ENCODE measurements at regions not wholly inside any gene's neighbourhood (a gene's known extent, or its start where the extent isn't known, plus 50 kb on each side); places are given as distances from the start of the nearest gene placed in this dataset.
"Not testable (repeated sequence)": the region's sequence is repeated elsewhere in the genome, so short reads cannot be mapped to it uniquely, and the experiment has no call there.

- Histone ChIP-seq H3K36me3 (ENCODE audit: insufficient read depth, low read length) (peaks cover 3% of the 10 kb centered on the region; the same call in 1 of the 2 replicates), H3K4me1 (ENCODE audit: control insufficient read depth, insufficient read depth, low read length, unreplicated experiment) (no peaks in the 10 kb centered on the region), H2AFZ (ENCODE audit: low read length, unreplicated experiment) (no peak overlapping the region), H3K79me2 (ENCODE audit: control insufficient read depth, insufficient read depth, low read length, unreplicated experiment) (peaks cover 26% of the 10 kb centered on the region), H3K27me3 (ENCODE audit: insufficient read depth, low read length) (no peaks in the 10 kb centered on the region), H3K4me3 (ENCODE audit: low read depth, low read length) (no peak overlapping the region), H3K27ac (ENCODE audit: low read depth, low read length) (no peak overlapping the region)
Observed at GRCh38 chr5:94102849-94103248, 361.4 kb upstream of the POU5F2 start.

- not testable (repeated sequence) for H3K4me1 ChIP-seq (ENCODE audit: control insufficient read depth, insufficient read depth, low read length, unreplicated experiment); H2AFZ ChIP-seq (ENCODE audit: low read length, unreplicated experiment); H3K4me3 ChIP-seq (ENCODE audit: low read depth, low read length); H3K27ac ChIP-seq (ENCODE audit: low read depth, low read length); H3K27me3 ChIP-seq (ENCODE audit: insufficient read depth, low read length); H3K36me3 ChIP-seq (ENCODE audit: insufficient read depth, low read length)
- H3K79me2 ChIP-seq (ENCODE audit: control insufficient read depth, insufficient read depth, low read length, unreplicated experiment): peaks cover 20% of the 10 kb centered on the region
Observed at GRCh38 chr5:94097384-94097783, 356.0 kb upstream of the POU5F2 start.

- Histone ChIP-seq H3K27ac (ENCODE audit: low read depth, low read length) (no peak overlapping the region), H3K4me3 (ENCODE audit: low read depth, low read length) (no peak overlapping the region), H3K4me1 (ENCODE audit: control insufficient read depth, insufficient read depth, low read length, unreplicated experiment) (peaks cover 2% of the 10 kb centered on the region), H3K36me3 (ENCODE audit: insufficient read depth, low read length) (no peaks in the 10 kb centered on the region), H3K27me3 (ENCODE audit: insufficient read depth, low read length) (no peaks in the 10 kb centered on the region), H3K79me2 (ENCODE audit: control insufficient read depth, insufficient read depth, low read length, unreplicated experiment) (peaks cover 15% of the 10 kb centered on the region), H2AFZ (ENCODE audit: low read length, unreplicated experiment) (no peak overlapping the region)
Observed at GRCh38 chr5:94094793-94095441, 353.5 kb upstream of the POU5F2 start.

- Histone ChIP-seq H3K79me2 (ENCODE audit: control insufficient read depth, insufficient read depth, low read length, unreplicated experiment) (peaks cover 12% of the 10 kb centered on the region), H2AFZ (ENCODE audit: low read length, unreplicated experiment) (no peak overlapping the region), H3K4me1 (ENCODE audit: control insufficient read depth, insufficient read depth, low read length, unreplicated experiment) (peaks cover 2% of the 10 kb centered on the region), H3K4me3 (ENCODE audit: low read depth, low read length) (no peak overlapping the region), H3K27ac (ENCODE audit: low read depth, low read length) (no peak overlapping the region), H3K36me3 (ENCODE audit: insufficient read depth, low read length) (no peaks in the 10 kb centered on the region), H3K27me3 (ENCODE audit: insufficient read depth, low read length) (no peaks in the 10 kb centered on the region)
Observed at GRCh38 chr5:94093300-94093699, 351.9 kb upstream of the POU5F2 start.

GRCh38 chr5:94086635-94087034 lies 345.2 kb upstream of the POU5F2 start:
- H3K27me3 ChIP-seq (ENCODE audit: insufficient read depth, low read length); H2AFZ ChIP-seq (ENCODE audit: low read length, unreplicated experiment); H3K36me3 ChIP-seq (ENCODE audit: insufficient read depth, low read length); H3K79me2 ChIP-seq (ENCODE audit: control insufficient read depth, insufficient read depth, low read length, unreplicated experiment); H3K4me1 ChIP-seq (ENCODE audit: control insufficient read depth, insufficient read depth, low read length, unreplicated experiment); H3K27ac ChIP-seq (ENCODE audit: low read depth, low read length); H3K4me3 ChIP-seq (ENCODE audit: low read depth, low read length): not testable (repeated sequence)

GRCh38 chr5:94086194-94086593 lies 344.8 kb upstream of the POU5F2 start:
- H3K27me3 ChIP-seq (ENCODE audit: insufficient read depth, low read length): no peaks in the 10 kb centered on the region
- H3K79me2 ChIP-seq (ENCODE audit: control insufficient read depth, insufficient read depth, low read length, unreplicated experiment): peaks cover 2% of the 10 kb centered on the region
- H3K27ac ChIP-seq (ENCODE audit: low read depth, low read length): no peak overlapping the region
- no peaks in the 10 kb centered on the region for H3K36me3 ChIP-seq (ENCODE audit: insufficient read depth, low read length)
- no peak overlapping the region for H3K4me3 ChIP-seq (ENCODE audit: low read depth, low read length)
- no peaks in the 10 kb centered on the region for H3K4me1 ChIP-seq (ENCODE audit: control insufficient read depth, insufficient read depth, low read length, unreplicated experiment)
- H2AFZ ChIP-seq (ENCODE audit: low read length, unreplicated experiment): no peak overlapping the region

- no peaks in the 10 kb centered on the region for H3K27me3 ChIP-seq (ENCODE audit: insufficient read depth, low read length)
- no peaks in the 10 kb centered on the region for H3K4me1 ChIP-seq (ENCODE audit: control insufficient read depth, insufficient read depth, low read length, unreplicated experiment)
- H2AFZ ChIP-seq (ENCODE audit: low read length, unreplicated experiment): no peak overlapping the region
- H3K79me2 ChIP-seq (ENCODE audit: control insufficient read depth, insufficient read depth, low read length, unreplicated experiment): peaks cover 14% of the 10 kb centered on the region
- no peak overlapping the region for H3K4me3 ChIP-seq (ENCODE audit: low read depth, low read length)
- no peak overlapping the region for H3K27ac ChIP-seq (ENCODE audit: low read depth, low read length)
- no peaks in the 10 kb centered on the region for H3K36me3 ChIP-seq (ENCODE audit: insufficient read depth, low read length)
Observed at GRCh38 chr5:94082405-94082804, 341.0 kb upstream of the POU5F2 start.

GRCh38 chr5:94081088-94081487 lies 339.7 kb upstream of the POU5F2 start:
- H3K79me2 ChIP-seq (ENCODE audit: control insufficient read depth, insufficient read depth, low read length, unreplicated experiment): peaks cover 14% of the 10 kb centered on the region
- no peaks in the 10 kb centered on the region for H3K27me3 ChIP-seq (ENCODE audit: insufficient read depth, low read length)
- no peaks in the 10 kb centered on the region for H3K4me1 ChIP-seq (ENCODE audit: control insufficient read depth, insufficient read depth, low read length, unreplicated experiment)
- H3K27ac ChIP-seq (ENCODE audit: low read depth, low read length): no peak overlapping the region
- H3K36me3 ChIP-seq (ENCODE audit: insufficient read depth, low read length): no peaks in the 10 kb centered on the region
- no peak overlapping the region for H2AFZ ChIP-seq (ENCODE audit: low read length, unreplicated experiment)
- no peak overlapping the region for H3K4me3 ChIP-seq (ENCODE audit: low read depth, low read length)

GRCh38 chr5:94080390-94080789 lies 339.0 kb upstream of the POU5F2 start:
- Histone ChIP-seq H2AFZ (ENCODE audit: low read length, unreplicated experiment) (no peak overlapping the region), H3K4me3 (ENCODE audit: low read depth, low read length) (no peak overlapping the region), H3K4me1 (ENCODE audit: control insufficient read depth, insufficient read depth, low read length, unreplicated experiment) (no peaks in the 10 kb centered on the region), H3K27ac (ENCODE audit: low read depth, low read length) (no peak overlapping the region), H3K36me3 (ENCODE audit: insufficient read depth, low read length) (no peaks in the 10 kb centered on the region), H3K79me2 (ENCODE audit: control insufficient read depth, insufficient read depth, low read length, unreplicated experiment) (peaks cover 14% of the 10 kb centered on the region), H3K27me3 (ENCODE audit: insufficient read depth, low read length) (no peaks in the 10 kb centered on the region)

- Histone ChIP-seq H3K4me3 (ENCODE audit: low read depth, low read length) (no peak overlapping the region), H3K27ac (ENCODE audit: low read depth, low read length) (no peak overlapping the region), H3K4me1 (ENCODE audit: control insufficient read depth, insufficient read depth, low read length, unreplicated experiment) (no peaks in the 10 kb centered on the region), H2AFZ (ENCODE audit: low read length, unreplicated experiment) (no peak overlapping the region), H3K79me2 (ENCODE audit: control insufficient read depth, insufficient read depth, low read length, unreplicated experiment) (no peaks in the 10 kb centered on the region), H3K27me3 (ENCODE audit: insufficient read depth, low read length) (no peaks in the 10 kb centered on the region), H3K36me3 (ENCODE audit: insufficient read depth, low read length) (peaks cover 3% of the 10 kb centered on the region; the same call in 1 of the 2 replicates)
Observed at GRCh38 chr5:94072116-94072515, 330.7 kb upstream of the POU5F2 start.

GRCh38 chr5:94066437-94067207 lies 325.2 kb upstream of the POU5F2 start:
- no peak overlapping the region for H2AFZ ChIP-seq (ENCODE audit: low read length, unreplicated experiment)
- H3K27ac ChIP-seq (ENCODE audit: low read depth, low read length): no peak overlapping the region
- peaks cover 11% of the 10 kb centered on the region; the same call in 1 of the 2 replicates for H3K36me3 ChIP-seq (ENCODE audit: insufficient read depth, low read length)
- no peaks in the 10 kb centered on the region for H3K4me1 ChIP-seq (ENCODE audit: control insufficient read depth, insufficient read depth, low read length, unreplicated experiment)
- no peak overlapping the region for H3K4me3 ChIP-seq (ENCODE audit: low read depth, low read length)
- H3K79me2 ChIP-seq (ENCODE audit: control insufficient read depth, insufficient read depth, low read length, unreplicated experiment): peaks cover 6% of the 10 kb centered on the region
- H3K27me3 ChIP-seq (ENCODE audit: insufficient read depth, low read length): no peaks in the 10 kb centered on the region
